ENCODE measurements at regions not wholly inside any gene's neighbourhood (a gene's known extent, or its start where the extent isn't known, plus 50 kb on each side); places are given as distances from the start of the nearest gene placed in this dataset.

DNA sequence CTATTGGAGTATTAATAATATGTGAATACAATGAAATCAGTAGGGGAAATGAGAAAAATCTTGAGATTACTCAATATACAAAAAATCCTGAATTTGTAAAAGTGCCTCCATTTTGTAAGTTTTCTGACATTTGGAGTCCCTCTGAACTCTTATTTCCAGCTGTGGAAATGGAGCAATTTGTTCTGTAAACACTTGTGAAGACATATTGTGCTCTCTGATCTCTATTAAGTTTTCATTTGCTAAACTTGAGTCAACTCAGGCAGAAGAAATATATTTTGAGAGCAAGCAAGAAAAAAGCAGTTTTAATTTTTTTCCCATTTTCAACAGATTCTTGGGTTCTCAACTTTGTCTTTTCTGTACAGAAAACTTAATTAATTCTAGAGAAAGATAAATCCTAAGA is 51.4 kb upstream of the PCDH18 start:
- TF ChIP-seq, protein P1, sequence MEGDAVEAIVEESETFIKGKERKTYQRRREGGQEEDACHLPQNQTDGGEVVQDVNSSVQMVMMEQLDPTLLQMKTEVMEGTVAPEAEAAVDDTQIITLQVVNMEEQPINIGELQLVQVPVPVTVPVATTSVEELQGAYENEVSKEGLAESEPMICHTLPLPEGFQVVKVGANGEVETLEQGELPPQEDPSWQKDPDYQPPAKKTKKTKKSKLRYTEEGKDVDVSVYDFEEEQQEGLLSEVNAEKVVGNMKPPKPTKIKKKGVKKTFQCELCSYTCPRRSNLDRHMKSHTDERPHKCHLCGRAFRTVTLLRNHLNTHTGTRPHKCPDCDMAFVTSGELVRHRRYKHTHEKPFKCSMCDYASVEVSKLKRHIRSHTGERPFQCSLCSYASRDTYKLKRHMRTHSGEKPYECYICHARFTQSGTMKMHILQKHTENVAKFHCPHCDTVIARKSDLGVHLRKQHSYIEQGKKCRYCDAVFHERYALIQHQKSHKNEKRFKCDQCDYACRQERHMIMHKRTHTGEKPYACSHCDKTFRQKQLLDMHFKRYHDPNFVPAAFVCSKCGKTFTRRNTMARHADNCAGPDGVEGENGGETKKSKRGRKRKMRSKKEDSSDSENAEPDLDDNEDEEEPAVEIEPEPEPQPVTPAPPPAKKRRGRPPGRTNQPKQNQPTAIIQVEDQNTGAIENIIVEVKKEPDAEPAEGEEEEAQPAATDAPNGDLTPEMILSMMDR (IDR thresholded peaks at IDR 0.05; ENCODE audit: insufficient read depth, low read length), result no peak
- TF ChIP-seq SPI1 (IDR thresholded peaks at IDR 0.05; ENCODE audit: borderline replicate concordance, low read depth) (no peak), POLR2AphosphoS5 (IDR thresholded peaks at IDR 0.05; ENCODE audit: low read depth) (no peak), REST (IDR thresholded peaks at IDR 0.05; ENCODE audit: insufficient replicate concordance, low read depth) (no peak), GABPA (IDR thresholded peaks at IDR 0.05; ENCODE audit: low read depth) (no peak)
